ENCODE measurements at regions not wholly inside any gene's neighbourhood (a gene's known extent, or its start where the extent isn't known, plus 50 kb on each side); places are given as distances from the start of the nearest gene placed in this dataset.
"Not testable (repeated sequence)": the region's sequence is repeated elsewhere in the genome, so short reads cannot be mapped to it uniquely, and the experiment has no call there.

- not testable (repeated sequence) for H3K36me3 ChIP-seq (ENCODE audit: insufficient read depth, low read length); H3K4me1 ChIP-seq (ENCODE audit: insufficient read depth, low read length); H3K27ac ChIP-seq (ENCODE audit: low read depth, low read length); H3K4me3 ChIP-seq (ENCODE audit: low read depth in 1 of 2, low read length in 2 of 2); H3K27me3 ChIP-seq (ENCODE audit: control insufficient read depth in 1 of 2, insufficient read depth in 2 of 2, low read length in 2 of 2); H3K9me3 ChIP-seq (ENCODE audit: low read length); H3K9ac ChIP-seq (ENCODE audit: low read length)
Measured at GRCh38 chr11:67801397-67801796, 127.0 kb upstream of the ALDH3B2 start.

- not testable (repeated sequence) for H3K4me3 ChIP-seq (ENCODE audit: low read depth in 1 of 2, low read length in 2 of 2); H3K27me3 ChIP-seq (ENCODE audit: control insufficient read depth in 1 of 2, insufficient read depth in 2 of 2, low read length in 2 of 2)
Measured at GRCh38 chr11:67800591-67800990, 126.2 kb upstream of the ALDH3B2 start.

GRCh38 chr11:67799808-67800207 is 125.4 kb upstream of the ALDH3B2 start:
- H3K27me3 ChIP-seq (ENCODE audit: control insufficient read depth in 1 of 2, insufficient read depth in 2 of 2, low read length in 2 of 2); H3K36me3 ChIP-seq (ENCODE audit: insufficient read depth, low read length); H3K9me3 ChIP-seq (ENCODE audit: low read length); H3K27ac ChIP-seq (ENCODE audit: low read depth, low read length); H3K9ac ChIP-seq (ENCODE audit: low read length); H3K4me3 ChIP-seq (ENCODE audit: low read depth in 1 of 2, low read length in 2 of 2); H3K4me1 ChIP-seq (ENCODE audit: insufficient read depth, low read length): not testable (repeated sequence)

More at GRCh38 chr11:67800591-67800990, 126.2 kb upstream of the ALDH3B2 start:
- not testable (repeated sequence) for H3K4me1 ChIP-seq (ENCODE audit: insufficient read depth, low read length); H3K27ac ChIP-seq (ENCODE audit: low read depth, low read length); H3K36me3 ChIP-seq (ENCODE audit: insufficient read depth, low read length); H3K9ac ChIP-seq (ENCODE audit: low read length); H3K9me3 ChIP-seq (ENCODE audit: low read length)

GRCh38 chr11:67797726-67798521 is 123.5 kb upstream of the ALDH3B2 start:
- H3K4me1 ChIP-seq (ENCODE audit: insufficient read depth, low read length); H3K27me3 ChIP-seq (ENCODE audit: control insufficient read depth in 1 of 2, insufficient read depth in 2 of 2, low read length in 2 of 2); H3K27ac ChIP-seq (ENCODE audit: low read depth, low read length); H3K9ac ChIP-seq (ENCODE audit: low read length); H3K36me3 ChIP-seq (ENCODE audit: insufficient read depth, low read length); H3K9me3 ChIP-seq (ENCODE audit: low read length); H3K4me3 ChIP-seq (ENCODE audit: low read depth in 1 of 2, low read length in 2 of 2): not testable (repeated sequence)

- H3K36me3 ChIP-seq (ENCODE audit: insufficient read depth, low read length) = no peaks in the 10 kb centered on the region
- H3K9ac ChIP-seq (ENCODE audit: low read length) = no peak overlapping the region
- no peaks in the 10 kb centered on the region for H3K4me1 ChIP-seq (ENCODE audit: insufficient read depth, low read length)
- no peaks in the 10 kb centered on the region for H3K9me3 ChIP-seq (ENCODE audit: low read length)
- H3K4me3 ChIP-seq (ENCODE audit: low read depth in 1 of 2, low read length in 2 of 2) = no peak overlapping the region
- H3K27ac ChIP-seq (ENCODE audit: low read depth, low read length) = no peak overlapping the region
- H3K27me3 ChIP-seq (ENCODE audit: control insufficient read depth in 1 of 2, insufficient read depth in 2 of 2, low read length in 2 of 2) = no peaks in the 10 kb centered on the region
Measured at GRCh38 chr11:67795746-67796145, 121.3 kb upstream of the ALDH3B2 start.

GRCh38 chr11:67793750-67794149 is 119.3 kb upstream of the ALDH3B2 start:
- not testable (repeated sequence) for H3K27me3 ChIP-seq (ENCODE audit: control insufficient read depth in 1 of 2, insufficient read depth in 2 of 2, low read length in 2 of 2); H3K27ac ChIP-seq (ENCODE audit: low read depth, low read length); H3K4me1 ChIP-seq (ENCODE audit: insufficient read depth, low read length); H3K4me3 ChIP-seq (ENCODE audit: low read depth in 1 of 2, low read length in 2 of 2); H3K9ac ChIP-seq (ENCODE audit: low read length); H3K36me3 ChIP-seq (ENCODE audit: insufficient read depth, low read length); H3K9me3 ChIP-seq (ENCODE audit: low read length)

GRCh38 chr11:67792273-67792990 is 118.0 kb upstream of the ALDH3B2 start:
- not testable (repeated sequence) for H3K4me3 ChIP-seq (ENCODE audit: low read depth in 1 of 2, low read length in 2 of 2); H3K36me3 ChIP-seq (ENCODE audit: insufficient read depth, low read length); H3K9me3 ChIP-seq (ENCODE audit: low read length); H3K4me1 ChIP-seq (ENCODE audit: insufficient read depth, low read length); H3K27ac ChIP-seq (ENCODE audit: low read depth, low read length); H3K27me3 ChIP-seq (ENCODE audit: control insufficient read depth in 1 of 2, insufficient read depth in 2 of 2, low read length in 2 of 2); H3K9ac ChIP-seq (ENCODE audit: low read length)

GRCh38 chr11:67791598-67792170 is 117.3 kb upstream of the ALDH3B2 start:
- not testable (repeated sequence) for H3K9ac ChIP-seq (ENCODE audit: low read length); H3K4me1 ChIP-seq (ENCODE audit: insufficient read depth, low read length); H3K27ac ChIP-seq (ENCODE audit: low read depth, low read length); H3K9me3 ChIP-seq (ENCODE audit: low read length); H3K36me3 ChIP-seq (ENCODE audit: insufficient read depth, low read length); H3K4me3 ChIP-seq (ENCODE audit: low read depth in 1 of 2, low read length in 2 of 2); H3K27me3 ChIP-seq (ENCODE audit: control insufficient read depth in 1 of 2, insufficient read depth in 2 of 2, low read length in 2 of 2)

- H3K27me3 ChIP-seq (ENCODE audit: control insufficient read depth in 1 of 2, insufficient read depth in 2 of 2, low read length in 2 of 2); H3K4me1 ChIP-seq (ENCODE audit: insufficient read depth, low read length); H3K4me3 ChIP-seq (ENCODE audit: low read depth in 1 of 2, low read length in 2 of 2); H3K9ac ChIP-seq (ENCODE audit: low read length); H3K36me3 ChIP-seq (ENCODE audit: insufficient read depth, low read length); H3K27ac ChIP-seq (ENCODE audit: low read depth, low read length); H3K9me3 ChIP-seq (ENCODE audit: low read length): not testable (repeated sequence)
Measured at GRCh38 chr11:67788341-67788695, 113.9 kb upstream of the ALDH3B2 start.

- not testable (repeated sequence) for H3K9me3 ChIP-seq (ENCODE audit: low read length); H3K36me3 ChIP-seq (ENCODE audit: insufficient read depth, low read length); H3K4me3 ChIP-seq (ENCODE audit: low read depth in 1 of 2, low read length in 2 of 2); H3K27me3 ChIP-seq (ENCODE audit: control insufficient read depth in 1 of 2, insufficient read depth in 2 of 2, low read length in 2 of 2); H3K9ac ChIP-seq (ENCODE audit: low read length); H3K4me1 ChIP-seq (ENCODE audit: insufficient read depth, low read length); H3K27ac ChIP-seq (ENCODE audit: low read depth, low read length)
Measured at GRCh38 chr11:67787681-67788340, 113.4 kb upstream of the ALDH3B2 start.

- H3K36me3 ChIP-seq (ENCODE audit: insufficient read depth, low read length); H3K27me3 ChIP-seq (ENCODE audit: control insufficient read depth in 1 of 2, insufficient read depth in 2 of 2, low read length in 2 of 2); H3K9ac ChIP-seq (ENCODE audit: low read length); H3K9me3 ChIP-seq (ENCODE audit: low read length); H3K4me1 ChIP-seq (ENCODE audit: insufficient read depth, low read length); H3K27ac ChIP-seq (ENCODE audit: low read depth, low read length); H3K4me3 ChIP-seq (ENCODE audit: low read depth in 1 of 2, low read length in 2 of 2): not testable (repeated sequence)
Measured at GRCh38 chr11:67781967-67782366, 107.5 kb upstream of the ALDH3B2 start.
